SK-N-SH (cell line): ENCODE measurements at regions not wholly inside any gene's neighbourhood (a gene's known extent, or its start where the extent isn't known, plus 50 kb on each side); places are given as distances from the start of the nearest gene placed in this dataset.

Source experiments
- CTCF ChIA-PET: fragments of 300-600, 350-600 bp; formaldehyde crosslinking; extraction: SDS; loops from one replicate; lab custom pipeline; 2021; lab: Yijun Ruan, JAX
- POLR2A ChIA-PET: fragments of 350-600 bp; sonication (Branson Sonifier 250); formaldehyde crosslinking; extraction: SDS; loops from one replicate; lab custom pipeline; 2020; ENCODE audit warnings: antibody characterized with exemption, inconsistent platforms; lab: Yijun Ruan, JAX
- DNase-seq: peaks from one replicate; pipeline ENCODE4 v3.0.0; 2012
- H2AFZ ChIP-seq: fragments of 200-600 bp; sonication (generic); 2 replicates; pipeline ENCODE4 v1.8.1; 2016; ENCODE audit warnings: antibody characterized with exemption, mild to moderate bottlenecking, low read depth
- H3F3A ChIP-seq: fragments of 200-600 bp; sonication (generic); replicated peaks from 2 replicates; pipeline ENCODE3; 2016; ENCODE audit warnings: antibody characterized with exemption, mild to moderate bottlenecking; ENCODE audit not compliant: insufficient read depth
- H3K27ac ChIP-seq, 2 experiments: fragments of 200-500 bp in 1 of 2; fragments of 200-600 bp in 1 of 2; sonication (Bioruptor generic) in 1 of 2; sonication (generic), shearing (Covaris generic) in 1 of 2; 2 replicates each; pipeline versions ENCODE4 v1.5.1 to v1.6.1; 2014 to 2016; ENCODE audit warnings: low read depth in 2 of 2, inconsistent platforms in 1 of 2, low read length in 1 of 2, mild to moderate bottlenecking in 1 of 2, mixed read lengths in 1 of 2
- H3K27me3 ChIP-seq: fragments of 200-600 bp; sonication (generic), shearing (Covaris generic); 2 replicates; pipeline ENCODE4 v1.6.1; 2016; ENCODE audit warnings: mixed run types; ENCODE audit not compliant: insufficient read depth
- H3K36me3 ChIP-seq, 2 experiments: fragments of 200-500 bp in 1 of 2; fragments of 200-600 bp in 1 of 2; sonication (Bioruptor generic) in 1 of 2; sonication (generic) in 1 of 2; replicated peaks in 1 of 2; 2 replicates each; pipeline versions ENCODE3 to v1.5.1; 2014 to 2016; ENCODE audit warnings: low read length in 1 of 2, mild to moderate bottlenecking in 1 of 2; ENCODE audit not compliant: insufficient read depth in 2 of 2, control insufficient read depth in 1 of 2
- H3K4me1 ChIP-seq, 2 experiments: fragments of 200-500 bp in 1 of 2; fragments of 200-600 bp in 1 of 2; sonication (Bioruptor generic) in 1 of 2; sonication (generic), shearing (Covaris generic) in 1 of 2; 2 replicates each; pipeline versions ENCODE4 v1.5.1 to v1.6.1; 2014 to 2016; ENCODE audit warnings: low read depth in 1 of 2, low read length in 1 of 2, mixed run types in 1 of 2; ENCODE audit not compliant: insufficient read depth in 2 of 2, control insufficient read depth in 1 of 2
- H3K4me2 ChIP-seq: fragments of 200-600 bp; sonication (generic), shearing (Covaris generic); 2 replicates; pipeline ENCODE4 v1.6.1; 2017; ENCODE audit warnings: mixed run types
- H3K4me3 ChIP-seq, 2 experiments: fragments of 200-500 bp in 1 of 2; fragments of 200-600 bp in 1 of 2; sonication (Bioruptor generic) in 1 of 2; sonication (generic), shearing (Covaris generic) in 1 of 2; 2 replicates each; pipeline versions ENCODE4 v1.5.1 to v1.8.1; 2014 to 2016; ENCODE audit warnings: low read depth in 2 of 2, inconsistent platforms in 1 of 2, low read length in 1 of 2, mild to moderate bottlenecking in 1 of 2, mixed read lengths in 1 of 2, moderate library complexity in 1 of 2
- H3K79me2 ChIP-seq: fragments of 200-600 bp; sonication (generic); 2 replicates; pipeline ENCODE4 v1.8.1; 2017; ENCODE audit warnings: mild to moderate bottlenecking; ENCODE audit not compliant: insufficient read depth
- H3K9ac ChIP-seq: fragments of 200-600 bp; sonication (generic); 2 replicates; pipeline ENCODE4 v1.6.1; 2017; ENCODE audit warnings: mixed run types
- H3K9me2 ChIP-seq: fragments of 200-600 bp; sonication (generic); 2 replicates; pipeline ENCODE4 v1.6.1; 2017; ENCODE audit warnings: mixed run types
- H3K9me3 ChIP-seq: fragments of 200-600 bp; sonication (generic); 2 replicates; pipeline ENCODE4 v1.6.1; 2017; ENCODE audit warnings: mixed run types, mild to moderate bottlenecking, moderate library complexity
- H4K20me1 ChIP-seq: fragments of 200-600 bp; sonication (generic); 2 replicates; pipeline ENCODE4 v1.6.1; 2017; ENCODE audit warnings: mild to moderate bottlenecking, mixed run types; ENCODE audit not compliant: insufficient read depth
- CTCF ChIP-seq: fragments of 200-600 bp; sonication (generic); IDR thresholded peaks from 2 replicates; pipeline ENCODE4 v1.6.1; 2017; ENCODE audit warnings: antibody characterized with exemption, mild to moderate bottlenecking, moderate library complexity
- ELF1 ChIP-seq: IDR thresholded peaks from 2 replicates; pipeline ENCODE4 v1.4.0; 2012
- EP300 ChIP-seq, 2 experiments: IDR thresholded peaks; 2 replicates each; pipeline versions ENCODE4 v1.4.0 to v1.6.1; 2012; ENCODE audit warnings: borderline replicate concordance in 1 of 2, low read depth in 1 of 2, low read length in 1 of 2
- EZH2phosphoT487 ChIP-seq: fragments of 200-600 bp; sonication (generic); IDR thresholded peaks from 2 replicates; pipeline ENCODE4 v1.6.1; 2017; ENCODE audit warnings: low read depth, mixed run types, mild to moderate bottlenecking, antibody characterized with exemption, moderate library complexity, borderline replicate concordance
- FOSL2 ChIP-seq: IDR thresholded peaks from 2 replicates; pipeline ENCODE4 v1.4.0; 2012; ENCODE audit warnings: low read depth, mild to moderate bottlenecking, moderate library complexity, borderline replicate concordance
- FOXJ3 ChIP-seq: sonication (generic); formaldehyde crosslinking; IDR thresholded peaks from 2 replicates; pipeline ENCODE4 v1.5.1; 2020; ENCODE audit warnings: mild to moderate bottlenecking, missing genetic modification reagents
- JUND ChIP-seq: IDR thresholded peaks from 2 replicates; pipeline ENCODE4 v1.4.0; 2012
- MEF2A ChIP-seq: IDR thresholded peaks from 2 replicates; pipeline ENCODE4 v1.4.0; 2012; ENCODE audit warnings: low read depth, borderline replicate concordance
- NRF1 ChIP-seq: IDR thresholded peaks from 2 replicates; pipeline ENCODE4 v1.6.1; 2012; ENCODE audit warnings: low read depth, mild to moderate bottlenecking, low read length
- PBX3 ChIP-seq: IDR thresholded peaks from 2 replicates; pipeline ENCODE4; 2012
- RAD21 ChIP-seq: IDR thresholded peaks from 2 replicates; pipeline ENCODE4 v1.6.1; 2012; ENCODE audit warnings: mild to moderate bottlenecking, low read length
- REST ChIP-seq: IDR thresholded peaks from 2 replicates; pipeline ENCODE4 v1.6.1; 2012; ENCODE audit warnings: mild to moderate bottlenecking, low read depth, low read length, moderate library complexity
- RFX5 ChIP-seq: IDR thresholded peaks from 2 replicates; pipeline ENCODE4 v1.6.1; 2012; ENCODE audit warnings: mild to moderate bottlenecking, improper control_type of control experiment, low read length
- SMC3 ChIP-seq: IDR thresholded peaks from 2 replicates; pipeline ENCODE4 v1.6.1; 2012; ENCODE audit warnings: low read depth, low read length, improper control_type of control experiment
- TAF1 ChIP-seq: IDR thresholded peaks from 2 replicates; pipeline ENCODE4 v1.6.1; 2012; ENCODE audit warnings: low read depth, mild to moderate bottlenecking, low read length, moderate library complexity, borderline replicate concordance
- TCF12 ChIP-seq: IDR thresholded peaks from 2 replicates; pipeline ENCODE4 v1.4.0; 2012
- USF1 ChIP-seq: IDR thresholded peaks from 2 replicates; pipeline ENCODE4 v1.4.0; 2012; ENCODE audit warnings: low read depth, borderline replicate concordance
- ZBTB33 ChIP-seq: IDR thresholded peaks from 2 replicates; pipeline ENCODE4 v1.4.0; 2012; ENCODE audit warnings: low read depth, borderline replicate concordance
- WGBS: methylation state at CpG from one replicate; pipeline ENCODE4 v1.1.6; 2017; ENCODE audit warnings: low lambda C conversion rate; 5-methylcytosine and 5-hydroxymethylcytosine counted together

- TF ChIP-seq RFX5 (no peak), RAD21 (no peak), CTCF (no peak), MEF2A (no peak), NRF1 (no peak), PBX3 (peak; percentile 67), FOXJ3 (no peak), USF1 (peak; percentile 69; the same call in 1 of the 2 replicates)
- TF ChIP-seq, all 33 proteins: peak for 7
Observed at GRCh38 chr6:139531148-139532115, 157.0 kb upstream of the CITED2 start (continued).

- Histone ChIP-seq H3K79me2 (no peaks in the 10 kb centered on the region; the same call in 1 of the 2 replicates), H3K4me1 (peaks cover 0 to 33% of the 10 kb centered on the region in 2 experiments), H3F3A (peaks cover 21% of the 10 kb centered on the region), H3K9me3 (no peaks in the 10 kb centered on the region), H3K36me3 (no peaks in the 10 kb centered on the region), H2AFZ (peak overlapping the region; percentile 85; the same call in 1 of the 2 replicates), H3K4me3 (peak overlapping the region in 1 of 2 experiments; percentile 17; a peak in 1 of 4 replicates), H3K27ac (peak overlapping the region; percentile 72 to 91), H4K20me1 (no peaks in the 10 kb centered on the region), H3K4me2 (peak overlapping the region; percentile 26; the same call in 1 of the 2 replicates), H3K9me2 (no peaks in the 10 kb centered on the region), H3K27me3 (no peaks in the 10 kb centered on the region), H3K9ac (peak overlapping the region; percentile 43; the same call in 1 of the 2 replicates)
- ChIA-PET CTCF (no interaction called here), POLR2A (no interaction called here)
- whole genome bisulfite sequencing: 34% methylated on average over 7 of the region's 7 CpGs
- no peak for DNase-seq
- TF ChIP-seq JUND: 0 out of 2 replicates have a peak, but pooled peaks have one; percentile 14
- TF ChIP-seq ZBTB33: no peak
- TF ChIP-seq ELF1: no peak
- no peak for TF ChIP-seq SMC3
- TF ChIP-seq FOSL2: no peak
- TF ChIP-seq EP300 (IDR thresholded peaks at IDR 0.05; ENCODE audit: borderline replicate concordance in 1 of 2, low read depth in 1 of 2, low read length in 1 of 2): peak in 1 of 2 experiments; percentile 47; a peak in 1 of 4 replicates
- peak; percentile 77 for TF ChIP-seq TCF12
- TF ChIP-seq REST: no peak
- TF ChIP-seq TAF1: no peak
- no peak for TF ChIP-seq EZH2phosphoT487
- 0 out of 2 replicates have a peak, but pooled peaks have one; percentile 8 for TF ChIP-seq USF1
- no peak for TF ChIP-seq RFX5
Observed at GRCh38 chr6:139530561-139530960, 156.1 kb upstream of the CITED2 start.
